Hematopoietic multipotent progenitor cell treated with erythropoietin and hydrocortisone succinate and interleukin-3 and kit ligand, for 4 days (in vitro differentiated cells): ENCODE measurements at regions not wholly inside any gene's neighbourhood (a gene's known extent, or its start where the extent isn't known, plus 50 kb on each side); places are given as distances from the start of the nearest gene placed in this dataset.

Experiments used
- DNase-seq: peaks from one replicate; pipeline ENCODE4 v3.0.0-alpha.2; 2015

GRCh38 chr6:138550346-138550767 lies 51.1 kb upstream of the NHSL1 start:
- no peak for DNase-seq

DNA sequence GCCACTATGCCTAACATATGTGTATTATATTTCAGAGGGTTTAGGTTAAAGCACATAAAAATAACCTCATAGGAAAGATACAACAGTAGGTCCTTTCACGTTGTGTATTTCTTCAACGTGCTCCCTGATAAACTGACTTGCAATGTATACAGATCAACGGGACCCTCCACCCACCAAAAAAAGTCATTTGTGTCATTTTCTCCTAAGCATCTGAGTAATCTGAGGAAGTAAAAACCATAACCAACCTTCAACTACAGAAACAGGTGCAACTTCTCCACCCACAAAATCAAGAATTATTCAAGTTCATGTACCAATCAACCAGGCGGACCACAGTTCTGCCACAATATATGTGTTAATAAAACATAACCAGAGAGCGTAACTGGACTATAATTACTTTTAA lies 54.9 kb upstream of the NHSL1 start:
- no peak for DNase-seq

- DNase-seq, result peak; percentile 47
These were observed 56.2 kb upstream of the NHSL1 start for GRCh38 chr6:138555421-138555988.

DNA sequence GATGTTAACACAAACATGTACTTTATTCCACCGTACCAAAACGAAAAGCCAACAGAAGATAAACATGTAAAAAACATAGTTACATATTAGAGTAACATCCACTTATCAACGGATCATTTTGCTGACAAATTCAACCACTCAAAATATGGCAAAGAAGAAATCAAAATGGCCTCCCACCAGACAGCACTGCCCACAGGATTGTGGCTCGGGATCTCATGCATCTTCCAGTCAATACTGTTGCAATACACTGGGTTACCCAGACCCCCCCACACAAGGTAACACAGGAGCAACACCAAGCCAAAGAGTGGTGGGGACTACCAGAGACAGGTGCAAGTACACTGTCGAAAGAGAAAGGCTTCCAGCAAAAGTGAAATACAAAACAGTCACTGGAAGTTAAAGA lies 57.9 kb upstream of the NHSL1 start:
- no peak for DNase-seq

- DNase-seq, result no peak
These were observed 59.8 kb upstream of the NHSL1 start for GRCh38 chr6:138559143-138559542.

DNA sequence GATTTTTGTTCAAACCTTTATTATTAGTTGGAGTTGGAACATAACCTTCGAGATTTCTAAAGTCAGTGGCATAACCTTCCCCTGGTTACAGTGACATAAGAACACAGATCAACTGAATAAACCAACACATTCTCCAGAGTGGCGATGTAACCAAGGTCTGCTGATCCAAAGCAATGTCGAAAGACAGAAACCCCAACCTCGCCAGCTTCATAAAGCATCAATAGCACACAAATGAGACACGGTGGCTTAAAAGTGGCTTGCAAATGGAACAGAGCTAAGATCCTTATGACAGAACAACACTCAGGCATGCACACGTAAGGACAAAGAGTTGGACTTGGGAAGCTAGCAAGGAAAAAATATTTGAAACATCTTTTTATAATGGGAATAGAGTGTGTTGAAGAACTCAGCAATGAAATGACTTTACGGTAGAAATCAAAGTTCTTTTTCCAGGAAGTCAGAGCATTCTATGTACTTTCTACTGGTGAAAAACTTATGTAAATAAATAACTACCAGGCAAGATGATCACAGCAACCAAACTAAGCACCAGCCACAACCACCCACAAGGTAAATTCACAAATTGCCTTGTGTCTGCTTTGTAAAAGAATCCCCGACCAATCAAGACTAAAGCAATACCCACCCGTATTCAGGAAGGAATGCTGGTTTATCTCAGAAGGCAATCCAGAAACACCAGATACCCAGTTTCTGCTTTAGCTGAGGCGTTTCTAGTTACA lies 61.0 kb upstream of the NHSL1 start:
- DNase-seq, result no peak

DNA sequence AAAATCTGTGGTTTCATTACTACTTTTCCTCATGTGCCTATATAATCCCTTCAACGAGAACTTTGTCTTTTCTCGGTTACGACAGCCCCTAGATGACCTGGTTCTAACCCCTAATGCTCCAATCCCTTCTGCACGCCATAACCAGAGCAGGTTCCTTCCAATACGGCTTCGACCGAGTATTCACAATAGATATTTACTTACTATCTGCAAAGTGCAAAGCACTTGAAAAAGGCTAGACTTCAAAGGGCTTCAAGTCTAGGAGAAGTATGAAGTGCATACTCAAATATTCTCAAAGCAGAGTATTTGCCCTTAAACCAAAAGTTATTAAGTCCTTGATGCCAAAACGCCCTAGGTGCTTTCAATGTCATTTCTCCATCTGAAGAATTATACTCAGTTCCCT lies 63.4 kb upstream of the NHSL1 start:
- no peak for DNase-seq

GRCh38 chr6:138563231-138563630 lies 63.9 kb upstream of the NHSL1 start:
- no peak for DNase-seq

- no peak for DNase-seq
These were observed 64.4 kb upstream of the NHSL1 start for GRCh38 chr6:138563650-138564049.

DNA sequence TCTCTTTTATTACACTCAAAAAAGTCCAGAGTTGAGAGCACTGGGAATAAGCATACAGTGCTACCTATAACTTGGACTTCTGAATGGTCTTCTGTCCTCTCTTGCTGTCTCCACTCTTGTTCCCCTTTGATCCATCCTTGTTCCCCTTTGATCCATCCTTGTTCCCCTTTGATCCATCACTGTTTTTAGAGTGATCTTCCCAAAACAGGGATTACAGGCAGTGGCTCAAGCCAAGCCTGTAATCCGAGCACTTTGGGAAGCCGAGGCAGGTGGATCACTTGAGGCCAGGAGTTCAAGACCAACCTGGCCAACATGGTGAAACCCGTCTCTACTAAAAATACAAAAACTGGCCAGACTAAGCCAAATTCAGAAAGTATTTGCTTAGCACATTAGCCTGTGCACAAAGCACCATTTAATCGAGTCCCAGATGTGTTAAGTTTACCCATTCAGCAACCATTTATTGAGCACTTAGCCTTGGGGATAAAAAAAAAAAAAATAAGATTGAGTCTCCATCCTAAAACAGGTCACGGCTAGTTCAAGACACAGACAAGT lies 65.0 kb upstream of the NHSL1 start:
- DNase-seq, result no peak

DNA sequence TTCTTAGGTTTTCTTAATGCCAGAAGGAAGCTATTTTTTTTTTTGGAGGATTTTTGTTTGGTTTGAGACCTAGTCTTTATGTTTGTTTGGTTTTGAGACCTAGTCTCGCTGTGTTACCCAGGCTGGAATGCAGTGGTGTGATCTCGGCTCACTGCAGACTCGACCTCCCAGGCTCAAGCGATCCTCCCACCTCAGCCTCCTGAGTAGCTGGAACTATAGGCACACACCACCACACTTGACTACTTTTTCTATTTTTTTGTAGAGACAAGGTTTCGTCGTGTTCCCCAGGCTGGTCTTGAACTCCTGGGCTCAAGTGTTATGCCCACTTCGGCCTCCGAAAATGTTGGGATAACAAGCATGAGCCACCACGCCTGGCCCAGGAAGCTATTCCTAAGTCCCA lies 67.8 kb upstream of the NHSL1 start:
- DNase-seq, result no peak

- DNase-seq, result no peak
These were observed 69.7 kb upstream of the NHSL1 start for GRCh38 chr6:138568997-138569396.

DNA sequence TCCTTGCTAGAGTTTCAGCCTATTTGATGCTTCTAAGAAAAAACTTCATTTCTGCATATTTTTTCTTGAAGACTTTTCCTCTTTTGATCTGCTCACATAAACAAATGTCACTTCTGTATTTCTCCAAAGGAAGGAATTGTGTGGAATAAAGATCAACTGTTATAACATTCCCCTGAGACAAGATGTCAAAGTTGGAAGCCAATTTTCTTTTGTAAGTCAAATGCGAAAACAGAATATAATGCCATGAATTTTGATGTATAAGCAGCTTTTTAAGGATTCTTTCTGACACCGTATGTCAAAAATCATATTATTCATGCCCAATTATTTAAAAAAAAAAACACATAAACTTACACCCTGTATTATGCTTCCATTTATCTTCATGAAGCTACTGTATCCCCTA lies 70.3 kb upstream of the NHSL1 start:
- no peak for DNase-seq

GRCh38 chr6:138569970-138570724 lies 70.9 kb upstream of the NHSL1 start:
- DNase-seq, result no peak

DNA sequence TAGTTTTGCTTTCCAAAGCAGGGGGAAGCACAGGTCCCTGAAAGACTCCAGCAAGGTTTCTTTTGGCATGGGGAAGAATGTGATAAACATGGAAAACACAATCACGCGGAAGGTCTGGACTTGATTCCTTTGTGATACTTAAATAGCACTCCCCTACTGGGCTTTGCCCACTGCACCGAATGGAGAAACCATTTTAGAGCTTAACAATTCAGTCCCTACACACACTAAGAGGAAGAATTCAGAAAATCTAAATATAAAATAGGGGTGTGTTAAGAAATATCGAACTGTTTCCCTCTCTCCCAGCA lies 71.4 kb upstream of the NHSL1 start:
- no peak for DNase-seq

DNA sequence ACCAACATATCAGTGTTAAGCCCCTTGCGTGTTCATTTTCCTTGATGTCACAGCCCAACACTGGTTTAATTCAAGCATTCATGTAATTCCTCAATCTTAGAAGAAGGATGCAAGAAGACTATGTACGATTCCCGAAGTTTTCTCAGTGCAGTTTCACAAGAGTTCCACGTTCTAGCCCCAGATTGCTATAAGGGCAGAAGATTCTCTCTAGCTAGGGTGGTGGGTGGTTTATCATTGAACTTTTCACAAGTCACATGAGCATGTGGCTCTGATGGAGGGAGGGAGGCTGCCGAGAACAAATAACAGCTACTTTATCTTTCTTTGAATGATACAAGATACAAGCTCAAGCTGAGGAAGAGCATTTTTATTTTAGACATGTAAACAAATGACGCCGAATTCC lies 71.9 kb upstream of the NHSL1 start:
- DNase-seq, result no peak

GRCh38 chr6:138571585-138572166 lies 72.4 kb upstream of the NHSL1 start:
- DNase-seq, result no peak

DNA sequence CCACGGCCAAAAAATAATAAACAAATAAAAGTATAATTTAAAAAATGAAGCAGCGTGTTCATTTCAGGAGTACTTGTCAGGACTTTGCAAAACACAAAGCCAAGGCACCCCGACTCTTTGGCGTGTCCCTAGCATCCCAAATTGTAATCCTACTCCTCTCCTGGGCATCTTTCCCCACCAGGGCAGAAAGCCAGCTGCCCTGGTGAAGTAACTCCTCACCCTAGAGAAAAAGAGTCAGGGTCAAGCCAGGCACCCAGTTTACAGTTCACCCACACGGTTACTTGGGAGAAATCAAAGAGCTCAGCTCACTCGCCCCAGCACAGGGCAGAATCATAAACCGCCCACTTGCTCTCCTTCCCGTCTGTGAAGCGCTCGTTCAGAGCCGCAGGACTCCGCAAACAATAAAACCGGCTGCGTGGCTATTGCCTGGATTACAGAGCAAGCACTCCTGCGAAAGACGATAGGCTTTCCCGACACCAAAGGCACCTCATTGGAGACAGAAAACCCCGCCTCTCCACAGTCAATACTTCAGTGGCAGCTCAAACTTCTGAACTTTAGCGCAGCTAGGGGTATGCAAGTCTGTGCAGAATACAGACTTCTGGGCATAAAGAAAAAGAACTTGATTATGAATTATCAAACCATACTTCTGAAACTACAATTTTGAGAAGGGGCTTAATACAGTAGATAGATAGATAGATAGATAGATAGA lies 73.0 kb upstream of the NHSL1 start:
- peak; percentile 70 for DNase-seq

- no peak for DNase-seq
These were observed 73.6 kb upstream of the NHSL1 start for GRCh38 chr6:138572885-138573284.

- no peak for DNase-seq
These were observed 76.0 kb upstream of the NHSL1 start for GRCh38 chr6:138575257-138575656.

- no peak for DNase-seq
These were observed 77.0 kb upstream of the NHSL1 start for GRCh38 chr6:138576313-138576712.

GRCh38 chr6:138577151-138577915 lies 78.0 kb upstream of the NHSL1 start:
- DNase-seq, result no peak
